ENCODE measurements at regions not wholly inside any gene's neighbourhood (a gene's known extent, or its start where the extent isn't known, plus 50 kb on each side); places are given as distances from the start of the nearest gene placed in this dataset.

GRCh38 chr4:18202486-18202885 lies 180.9 kb upstream of the LCORL start:
- TF ChIP-seq POLR2A (IDR thresholded peaks at IDR 0.05) = no peak
- TF ChIP-seq CTCF (IDR thresholded peaks at IDR 0.05) = no peak
- no peak overlapping the region for H3K4me3 ChIP-seq
- no peaks in the 10 kb centered on the region for H3K9me3 ChIP-seq
- no peaks in the 10 kb centered on the region for H3K27me3 ChIP-seq
- no peaks in the 10 kb centered on the region for H3K36me3 ChIP-seq
- H3K27ac ChIP-seq = no peak overlapping the region
- H3K4me1 ChIP-seq = no peaks in the 10 kb centered on the region
- intact Hi-C loops (cut with DNase I) = no loop called here
- no peak for DNase-seq
- WGBS, 2 donors = 81 to 88% methylated on average over 7 of the region's 7 CpGs

GRCh38 chr4:18201885-18202284 lies 180.3 kb upstream of the LCORL start:
- no peak for DNase-seq
- WGBS, 2 donors = 77 to 78% methylated on average over 3 of the region's 3 CpGs
- Histone ChIP-seq H3K4me1 (no peaks in the 10 kb centered on the region), H3K27me3 (no peaks in the 10 kb centered on the region), H3K27ac (no peak overlapping the region), H3K9me3 (no peaks in the 10 kb centered on the region), H3K36me3 (no peaks in the 10 kb centered on the region), H3K4me3 (no peak overlapping the region)
- intact Hi-C loops (cut with DNase I) = no loop called here
- no peak for TF ChIP-seq POLR2A (IDR thresholded peaks at IDR 0.05)
- no peak for TF ChIP-seq CTCF (IDR thresholded peaks at IDR 0.05)

GRCh38 chr4:18198653-18199052 lies 177.1 kb upstream of the LCORL start:
- H3K9me3 ChIP-seq = no peaks in the 10 kb centered on the region
- no peak for DNase-seq
- intact Hi-C loops (cut with DNase I) = no loop called here
- no peak overlapping the region for H3K4me3 ChIP-seq
- WGBS, 2 donors = 71% methylated on average over 6 of the region's 6 CpGs; no CpG with 5 or more reads in 1 of the 2 donors
- no peak overlapping the region for H3K27ac ChIP-seq
- TF ChIP-seq CTCF (IDR thresholded peaks at IDR 0.05) (no peak), POLR2A (IDR thresholded peaks at IDR 0.05) (no peak)
- no peaks in the 10 kb centered on the region for H3K27me3 ChIP-seq
- no peaks in the 10 kb centered on the region for H3K36me3 ChIP-seq
- no peaks in the 10 kb centered on the region for H3K4me1 ChIP-seq

GRCh38 chr4:18197467-18197866 lies 175.9 kb upstream of the LCORL start:
- TF ChIP-seq CTCF (IDR thresholded peaks at IDR 0.05) = no peak
- no peak for TF ChIP-seq POLR2A (IDR thresholded peaks at IDR 0.05)
- no peak overlapping the region for H3K4me3 ChIP-seq
- 59 to 63% methylated on average over 3 to 5 of the region's 5 CpGs for WGBS, 2 donors
- H3K27me3 ChIP-seq = peaks cover 0 to 3% (median 0%) of the 10 kb centered on the region in 4 donors
- no peaks in the 10 kb centered on the region for H3K9me3 ChIP-seq
- H3K27ac ChIP-seq = no peak overlapping the region
- no peaks in the 10 kb centered on the region for H3K4me1 ChIP-seq
- DNase-seq = no peak
- intact Hi-C loops (cut with DNase I) = no loop called here
- no peaks in the 10 kb centered on the region for H3K36me3 ChIP-seq

- no peak for DNase-seq
- Histone ChIP-seq H3K27me3 (peaks cover 0 to 31% (median 0%) of the 10 kb centered on the region in 4 donors), H3K4me1 (no peaks in the 10 kb centered on the region), H3K9me3 (no peaks in the 10 kb centered on the region), H3K4me3 (no peak overlapping the region), H3K27ac (no peak overlapping the region), H3K36me3 (no peaks in the 10 kb centered on the region)
- TF ChIP-seq CTCF (IDR thresholded peaks at IDR 0.05) (no peak), POLR2A (IDR thresholded peaks at IDR 0.05) (no peak)
- intact Hi-C loops (cut with DNase I) = no loop called here
- 52 to 63% methylated on average over 6 of the region's 6 CpGs for WGBS, 2 donors
Observed at GRCh38 chr4:18194278-18194677, 172.7 kb upstream of the LCORL start.

Measured in esophagus squamous epithelium (tissue), 5 donors.